ENCODE measurements at regions not wholly inside any gene's neighbourhood (a gene's known extent, or its start where the extent isn't known, plus 50 kb on each side); places are given as distances from the start of the nearest gene placed in this dataset.

DNA sequence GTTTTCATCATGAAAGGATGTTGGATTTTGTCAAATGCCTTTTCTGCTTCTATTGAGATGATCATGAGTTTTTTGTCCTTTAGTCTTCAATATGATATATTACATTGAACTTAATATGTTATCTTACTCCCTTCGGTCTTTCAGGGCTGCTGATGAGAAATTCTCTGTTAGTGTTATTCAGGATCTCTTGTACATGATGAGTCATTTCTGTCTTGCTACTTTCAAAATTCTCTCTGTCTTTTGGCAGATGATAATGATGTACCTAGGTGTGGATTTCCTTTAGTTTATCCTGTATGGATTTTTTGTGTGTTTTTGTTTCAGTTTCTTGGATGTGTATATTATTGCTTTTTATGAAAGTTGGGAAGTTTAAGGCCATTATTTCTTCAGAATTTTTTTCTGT, 320.9 kb upstream of the NPSR1 start:
- BruUV-seq (replicated peaks): no TSS peak
- Histone ChIP-seq H3K4me1 (replicated peaks; ENCODE audit: insufficient read depth) (0 out of 2 replicates have a peak, but pooled peaks cover 11% of the 10 kb centered on the region), H3K9me2 (ENCODE audit: insufficient read depth) (no peaks in the 10 kb centered on the region), H3F3A (ENCODE audit: insufficient read depth, low read depth) (no peaks in the 10 kb centered on the region), H4K20me1 (ENCODE audit: insufficient read depth) (no peaks in the 10 kb centered on the region), H3K9me3 (ENCODE audit: insufficient read depth, low read depth) (no peaks in the 10 kb centered on the region; the same call in 1 of the 2 replicates), H3K79me2 (ENCODE audit: low read depth) (no peaks in the 10 kb centered on the region), H3K36me3 (ENCODE audit: low read depth) (no peaks in the 10 kb centered on the region), H3K4me3 (no peak overlapping the region), H3K27ac (no peak overlapping the region), H3K27me3 (ENCODE audit: insufficient read depth, low read depth) (no peaks in the 10 kb centered on the region), H2AFZ (no peak overlapping the region), H3K4me2 (no peak overlapping the region)
- CTCF ChIA-PET: no interaction called here
- POLR2A ChIA-PET (ENCODE audit: unreplicated experiment): no interaction called here
- no peak for DNase-seq
- intact Hi-C loops (cut with micrococcal nuclease; ENCODE audit: unreplicated experiment): no loop called here
- no peak for TF ChIP-seq EZH2 (IDR thresholded peaks at IDR 0.05; ENCODE audit: low read depth)
- TF ChIP-seq, protein P1, sequence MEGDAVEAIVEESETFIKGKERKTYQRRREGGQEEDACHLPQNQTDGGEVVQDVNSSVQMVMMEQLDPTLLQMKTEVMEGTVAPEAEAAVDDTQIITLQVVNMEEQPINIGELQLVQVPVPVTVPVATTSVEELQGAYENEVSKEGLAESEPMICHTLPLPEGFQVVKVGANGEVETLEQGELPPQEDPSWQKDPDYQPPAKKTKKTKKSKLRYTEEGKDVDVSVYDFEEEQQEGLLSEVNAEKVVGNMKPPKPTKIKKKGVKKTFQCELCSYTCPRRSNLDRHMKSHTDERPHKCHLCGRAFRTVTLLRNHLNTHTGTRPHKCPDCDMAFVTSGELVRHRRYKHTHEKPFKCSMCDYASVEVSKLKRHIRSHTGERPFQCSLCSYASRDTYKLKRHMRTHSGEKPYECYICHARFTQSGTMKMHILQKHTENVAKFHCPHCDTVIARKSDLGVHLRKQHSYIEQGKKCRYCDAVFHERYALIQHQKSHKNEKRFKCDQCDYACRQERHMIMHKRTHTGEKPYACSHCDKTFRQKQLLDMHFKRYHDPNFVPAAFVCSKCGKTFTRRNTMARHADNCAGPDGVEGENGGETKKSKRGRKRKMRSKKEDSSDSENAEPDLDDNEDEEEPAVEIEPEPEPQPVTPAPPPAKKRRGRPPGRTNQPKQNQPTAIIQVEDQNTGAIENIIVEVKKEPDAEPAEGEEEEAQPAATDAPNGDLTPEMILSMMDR (conservative IDR thresholded peaks at IDR 0.05): no peak

DNA sequence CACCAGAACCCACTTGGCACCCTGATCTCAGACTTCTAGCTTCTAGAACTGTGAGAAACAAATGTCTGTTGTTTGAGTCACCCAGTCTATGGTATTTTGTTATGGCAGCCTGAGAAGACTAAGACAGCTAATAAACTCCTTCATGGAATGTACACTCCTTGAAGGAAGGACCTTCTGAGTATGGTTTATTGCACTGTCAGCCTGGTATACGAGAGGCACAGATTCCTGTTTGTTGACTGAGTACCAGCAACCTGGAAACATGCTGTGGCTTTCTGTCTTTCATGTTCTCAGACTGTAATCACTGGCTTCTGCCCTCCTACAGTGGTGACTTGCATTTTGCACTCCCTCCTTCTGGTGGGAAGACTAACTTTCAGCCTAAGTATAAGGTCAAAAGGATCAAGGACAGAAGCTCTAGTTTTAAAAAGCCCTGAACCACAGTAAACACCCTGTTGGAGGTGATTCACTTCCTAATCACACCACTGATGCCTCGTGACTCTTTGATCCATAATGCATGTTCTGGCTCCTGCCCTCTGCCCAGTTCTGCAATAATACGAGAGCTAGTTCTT, 319.0 kb upstream of the NPSR1 start:
- Histone ChIP-seq H2AFZ (no peak overlapping the region), H3K9me3 (ENCODE audit: insufficient read depth, low read depth) (no peaks in the 10 kb centered on the region; the same call in 1 of the 2 replicates), H3K4me2 (no peak overlapping the region), H3K9me2 (ENCODE audit: insufficient read depth) (no peaks in the 10 kb centered on the region), H3K4me3 (no peak overlapping the region), H3F3A (ENCODE audit: insufficient read depth, low read depth) (no peaks in the 10 kb centered on the region), H3K4me1 (replicated peaks; ENCODE audit: insufficient read depth) (0 out of 2 replicates have a peak, but pooled peaks cover 11% of the 10 kb centered on the region), H4K20me1 (ENCODE audit: insufficient read depth) (no peaks in the 10 kb centered on the region), H3K36me3 (ENCODE audit: low read depth) (no peaks in the 10 kb centered on the region), H3K79me2 (ENCODE audit: low read depth) (no peaks in the 10 kb centered on the region), H3K27me3 (ENCODE audit: insufficient read depth, low read depth) (no peaks in the 10 kb centered on the region), H3K27ac (no peak overlapping the region)
- no peak for TF ChIP-seq EZH2 (IDR thresholded peaks at IDR 0.05; ENCODE audit: low read depth)
- TF ChIP-seq, protein P1 (conservative IDR thresholded peaks at IDR 0.05): no peak
- CTCF ChIA-PET: interaction anchor here (0.5 kb wide), 1 partner anchor 1679 kb away, joined by 3 read pairs; no protein-coding TSS in a partner anchor
- intact Hi-C loops (cut with micrococcal nuclease; ENCODE audit: unreplicated experiment): no loop called here
- POLR2A ChIA-PET (ENCODE audit: unreplicated experiment): no interaction called here
- no peak for DNase-seq
- no TSS peak for BruUV-seq (replicated peaks)

DNA sequence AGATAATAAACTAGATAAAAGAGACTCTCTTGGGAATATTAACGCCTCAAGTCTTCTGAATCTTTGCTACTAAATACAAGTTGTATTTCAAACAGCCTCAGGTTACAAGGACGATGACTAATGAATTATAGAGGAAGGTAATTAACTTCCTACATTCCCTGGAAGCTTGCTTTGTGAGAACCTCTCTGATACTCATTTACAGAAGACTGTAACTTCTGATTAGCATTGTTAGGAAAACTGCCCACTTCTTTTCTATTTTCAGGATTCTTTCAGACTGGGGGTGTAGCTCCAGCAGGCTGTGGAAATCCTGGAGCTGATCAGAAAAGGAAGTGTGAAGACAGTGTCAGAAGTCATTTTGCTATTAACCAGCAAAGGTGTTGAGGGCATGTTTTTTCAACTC, 316.7 kb upstream of the NPSR1 start:
- TF ChIP-seq, protein P1 (conservative IDR thresholded peaks at IDR 0.05): no peak
- no peak for TF ChIP-seq EZH2 (IDR thresholded peaks at IDR 0.05; ENCODE audit: low read depth)
- peak overlapping the region; percentile 22 for H3K27ac ChIP-seq
- intact Hi-C loops (cut with micrococcal nuclease; ENCODE audit: unreplicated experiment): no loop called here
- peak overlapping the region; percentile 23; the same call in 1 of the 2 replicates for H3K4me2 ChIP-seq
- no peaks in the 10 kb centered on the region for H3K27me3 ChIP-seq (ENCODE audit: insufficient read depth, low read depth)
- H3F3A ChIP-seq (ENCODE audit: insufficient read depth, low read depth): no peaks in the 10 kb centered on the region
- no peaks in the 10 kb centered on the region; the same call in 1 of the 2 replicates for H3K9me3 ChIP-seq (ENCODE audit: insufficient read depth, low read depth)
- BruUV-seq (replicated peaks): no TSS peak
- POLR2A ChIA-PET (ENCODE audit: unreplicated experiment): interaction anchor here (0.5 kb wide), 1 partner anchor 20 kb away, joined by 6 read pairs; no protein-coding TSS in a partner anchor
- peak overlapping the region; percentile 10; the same call in 1 of the 2 replicates for H2AFZ ChIP-seq
- no peaks in the 10 kb centered on the region for H3K9me2 ChIP-seq (ENCODE audit: insufficient read depth)
- no peak overlapping the region for H3K4me3 ChIP-seq
- H3K4me1 ChIP-seq (replicated peaks; ENCODE audit: insufficient read depth): 0 out of 2 replicates have a peak, but pooled peaks cover 11% of the 10 kb centered on the region
- no peaks in the 10 kb centered on the region for H3K79me2 ChIP-seq (ENCODE audit: low read depth)
- DNase-seq: no peak
- CTCF ChIA-PET: interaction anchor here (0.6 to 0.8 kb wide), 3 partner anchors 335 to 1348 kb away, joined by 3 to 10 read pairs (median 5); no protein-coding TSS in a partner anchor
- H3K36me3 ChIP-seq (ENCODE audit: low read depth): no peaks in the 10 kb centered on the region
- H4K20me1 ChIP-seq (ENCODE audit: insufficient read depth): no peaks in the 10 kb centered on the region

All from PC-9 (cell line).